Stimulated activated CD8-positive, alpha-beta memory T cell treated with anti-CD3 and anti-CD28 coated beads, Interleukin-15, amount 100 ng/mL, for 4 hours (primary cell): ENCODE measurements at regions not wholly inside any gene's neighbourhood (a gene's known extent, or its start where the extent isn't known, plus 50 kb on each side); places are given as distances from the start of the nearest gene placed in this dataset.
"Not testable (repeated sequence)": the region's sequence is repeated elsewhere in the genome, so short reads cannot be mapped to it uniquely, and the experiment has no call there.

Source experiments
- DNase-seq, 2 donors: peaks; one replicate each; pipeline ENCODE4 v3.0.0-alpha.2; 2020; ENCODE audit warnings: low read depth in 2 of 2

- no peak for DNase-seq
These were observed 100.1 kb upstream of the BET1 start for GRCh38 chr7:94104301-94104700.

GRCh38 chr7:94109556-94109955 is 105.4 kb upstream of the BET1 start:
- no peak for DNase-seq

DNA sequence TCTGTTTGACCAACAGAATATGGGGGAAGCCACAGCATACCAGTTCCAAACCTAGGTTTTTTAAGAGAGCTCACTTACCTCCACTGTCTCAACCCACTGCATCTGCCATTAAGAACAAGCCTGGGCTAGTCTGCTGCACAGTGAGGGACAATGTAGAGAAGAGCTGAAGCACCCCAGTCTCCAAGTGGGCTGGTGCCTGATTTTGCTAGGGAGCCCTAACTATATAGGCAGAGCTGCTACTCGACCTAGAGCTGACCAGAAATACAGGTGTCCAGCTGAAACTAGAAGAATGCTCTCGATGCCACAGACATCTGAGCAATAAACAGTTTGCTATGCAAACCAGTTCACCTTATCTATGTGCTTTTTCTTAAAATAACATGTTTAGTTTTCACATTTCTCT is 106.9 kb upstream of the BET1 start:
- DNase-seq, result no peak

- DNase-seq, result no peak
These were observed 111.2 kb upstream of the BET1 start for GRCh38 chr7:94115316-94115715.

GRCh38 chr7:94123136-94123535 is 119.0 kb upstream of the BET1 start:
- DNase-seq, result no peak

GRCh38 chr7:94127026-94127425 is 122.9 kb upstream of the BET1 start:
- DNase-seq, result no peak

GRCh38 chr7:94128072-94128471 is 123.9 kb upstream of the BET1 start:
- DNase-seq, result no peak

- DNase-seq, result no peak
These were observed 125.4 kb upstream of the BET1 start for GRCh38 chr7:94129443-94130140.

DNA sequence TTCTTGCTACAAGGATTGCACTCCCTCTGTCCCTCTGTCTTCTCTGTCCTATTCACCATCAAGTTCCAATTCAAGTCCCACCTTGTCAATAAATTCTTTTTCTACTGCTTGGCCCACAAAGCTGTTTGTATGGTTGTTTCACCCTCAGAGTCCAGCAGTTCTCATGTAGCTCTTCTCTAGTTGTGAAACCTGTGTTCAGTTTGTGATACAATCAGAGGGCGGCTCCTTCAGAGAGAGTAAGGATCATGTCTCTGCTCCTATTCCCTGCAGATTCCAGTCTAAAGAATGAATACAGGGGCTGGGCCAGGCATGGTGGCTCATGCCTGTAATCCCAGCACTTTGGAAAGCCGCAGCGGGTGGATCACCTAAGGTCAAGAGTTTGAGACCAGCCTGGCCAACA is 126.6 kb upstream of the BET1 start:
- DNase-seq, result no peak

GRCh38 chr7:94133460-94133859 is 129.3 kb upstream of the BET1 start:
- DNase-seq, result no peak

GRCh38 chr7:94135180-94135579 is 131.0 kb upstream of the BET1 start:
- DNase-seq, result no peak

GRCh38 chr7:94142281-94142680 is 138.1 kb upstream of the BET1 start:
- no peak for DNase-seq

DNA sequence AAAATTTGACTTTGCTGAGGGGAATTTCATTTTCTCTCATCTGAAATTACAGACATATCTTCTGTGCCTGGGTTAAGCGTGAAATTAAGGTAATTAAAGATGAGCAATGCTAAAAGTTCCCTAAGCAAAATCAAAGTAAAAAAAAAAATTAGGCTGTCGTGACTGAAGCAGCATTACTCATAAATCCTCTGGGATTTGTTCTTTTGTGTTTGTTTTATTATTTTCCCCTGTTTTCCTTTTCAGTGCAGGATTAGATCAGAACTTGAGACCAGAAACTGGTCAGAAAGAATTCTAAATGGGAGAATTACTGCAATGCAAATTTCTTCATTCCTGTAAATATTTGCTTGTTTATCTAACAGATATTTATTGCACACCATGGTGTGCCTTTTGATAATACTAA is 141.4 kb upstream of the BET1 start:
- no peak for DNase-seq

GRCh38 chr7:94146408-94146807 is 142.3 kb upstream of the BET1 start:
- DNase-seq, result no peak

GRCh38 chr7:94149789-94150545 is 145.8 kb upstream of the BET1 start:
- DNase-seq, result no peak

DNA sequence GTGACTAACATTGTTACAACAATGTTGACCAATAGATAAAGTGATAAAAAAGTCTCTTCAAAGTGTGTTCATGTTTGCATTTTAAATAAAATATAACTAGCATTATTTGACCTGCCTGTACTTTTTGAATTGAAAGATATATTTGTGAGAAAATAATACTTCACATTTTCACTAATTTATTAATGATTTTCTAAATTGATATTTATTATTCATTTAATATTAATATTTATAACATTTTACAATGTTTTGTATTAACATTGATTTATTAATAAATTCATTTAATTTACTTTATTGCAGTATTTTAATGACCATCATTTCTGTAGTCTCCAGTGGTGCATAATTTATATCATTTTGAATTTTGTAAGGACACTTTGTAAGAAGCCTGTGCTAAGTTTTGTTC is 150.0 kb upstream of the BET1 start:
- DNase-seq, result no peak

DNA sequence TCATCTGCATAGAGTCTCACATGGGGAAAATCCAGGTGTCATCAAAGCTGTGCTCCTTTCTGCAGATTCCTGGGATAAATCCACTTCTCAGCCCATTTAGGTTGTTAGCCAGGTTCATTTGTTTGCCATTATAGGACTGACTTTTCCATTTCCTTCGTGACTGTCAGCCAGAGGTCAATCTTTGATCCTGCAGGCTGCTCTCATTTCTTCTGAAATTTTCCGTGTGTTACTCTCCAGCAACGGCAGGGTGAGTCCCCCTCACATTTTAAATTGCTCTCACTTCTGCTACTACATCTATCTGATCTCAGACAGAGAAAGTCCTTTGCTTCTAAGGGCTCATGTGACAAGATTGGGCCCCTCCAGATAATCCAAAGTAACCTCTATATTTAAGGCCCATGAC is 150.7 kb upstream of the BET1 start:
- DNase-seq, result no peak

DNA sequence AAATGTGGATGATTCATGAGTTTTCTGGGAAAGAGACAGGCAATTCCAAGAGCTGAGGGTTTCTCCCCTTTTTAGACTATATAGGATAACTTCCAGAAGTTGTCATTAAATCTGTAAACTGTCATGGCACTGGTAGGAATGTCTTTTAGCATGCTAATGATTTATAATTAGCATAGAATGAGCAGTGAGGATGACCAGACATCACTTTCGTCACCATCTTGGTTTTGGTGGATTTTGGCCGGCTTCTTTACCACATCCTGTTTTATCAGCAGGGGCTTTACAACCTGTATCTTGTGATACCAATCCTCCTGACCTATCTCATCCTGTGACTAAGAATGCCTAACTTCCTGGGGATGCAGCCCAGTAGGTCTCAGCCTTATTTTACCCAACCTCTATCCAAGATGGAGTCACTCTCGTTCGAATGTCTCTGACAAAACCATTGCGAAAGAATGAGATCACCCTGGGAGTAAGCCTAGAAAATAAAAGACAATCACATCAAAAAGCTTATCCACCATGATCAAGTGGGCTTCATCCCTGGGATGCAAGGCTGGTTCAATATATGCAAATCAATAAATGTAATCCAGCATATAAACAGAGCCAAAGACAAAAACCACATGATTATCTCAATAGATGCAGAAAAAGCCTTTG is 153.6 kb upstream of the BET1 start:
- DNase-seq, result not testable (repeated sequence)

- no peak for DNase-seq
These were observed 156.7 kb upstream of the BET1 start for GRCh38 chr7:94160719-94161435.

GRCh38 chr7:94161476-94161875 is 157.3 kb upstream of the BET1 start:
- no peak for DNase-seq

DNA sequence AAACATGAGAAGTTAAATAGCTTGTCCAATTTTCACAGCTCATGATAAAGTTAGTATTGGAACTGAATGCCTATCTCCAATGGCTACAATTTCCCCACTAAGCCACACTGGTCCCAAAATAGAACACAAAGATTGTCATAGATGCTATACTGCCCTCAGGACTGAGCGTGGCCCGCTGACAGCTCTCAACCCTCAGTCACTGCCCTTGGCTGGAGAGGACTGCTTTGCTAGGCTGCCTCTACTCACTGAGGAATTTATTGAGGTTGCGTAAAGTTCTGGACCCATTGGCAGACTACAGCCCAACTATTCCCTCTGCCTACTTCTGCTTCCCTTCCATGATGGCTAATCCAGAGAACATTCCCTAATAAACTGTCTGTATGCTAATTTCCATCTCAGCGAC is 165.5 kb upstream of the BET1 start:
- DNase-seq, result no peak

GRCh38 chr7:94170836-94171235 is 166.7 kb upstream of the BET1 start:
- no peak for DNase-seq
